GM18519 (cell line): ENCODE measurements at regions not wholly inside any gene's neighbourhood (a gene's known extent, or its start where the extent isn't known, plus 50 kb on each side); places are given as distances from the start of the nearest gene placed in this dataset.
"Not testable (repeated sequence)": the region's sequence is repeated elsewhere in the genome, so short reads cannot be mapped to it uniquely, and the experiment has no call there.

ENCODE experiments used
- ATAC-seq: cut with Tn5 transposase; IDR thresholded peaks from one replicate; pipeline ENCODE4 v1.9.1; 2021; ENCODE audit warnings: mild to moderate bottlenecking, moderate library complexity; ENCODE audit not compliant: unreplicated experiment, low FRiP score

- ATAC-seq, result no peak
These were observed 133.3 kb upstream of the DMRT1 start for GRCh38 chr9:708182-708550.

GRCh38 chr9:708551-709432, 132.7 kb upstream of the DMRT1 start:
- ATAC-seq, result no peak

- no peak for ATAC-seq
These were observed 130.3 kb upstream of the DMRT1 start for GRCh38 chr9:710951-711745.

- ATAC-seq, result no peak
These were observed 129.5 kb upstream of the DMRT1 start for GRCh38 chr9:711761-712553.

- no peak for ATAC-seq
These were observed 128.9 kb upstream of the DMRT1 start for GRCh38 chr9:712643-713042.

GRCh38 chr9:713091-713490, 128.4 kb upstream of the DMRT1 start:
- no peak for ATAC-seq

GRCh38 chr9:714675-715074, 126.8 kb upstream of the DMRT1 start:
- no peak for ATAC-seq

GRCh38 chr9:715300-715699, 126.2 kb upstream of the DMRT1 start:
- no peak for ATAC-seq

GRCh38 chr9:715743-716400, 125.6 kb upstream of the DMRT1 start:
- ATAC-seq, result no peak

- no peak for ATAC-seq
These were observed 123.8 kb upstream of the DMRT1 start for GRCh38 chr9:717722-718121.

GRCh38 chr9:720239-720881, 121.1 kb upstream of the DMRT1 start:
- no peak for ATAC-seq

- no peak for ATAC-seq
These were observed 119.0 kb upstream of the DMRT1 start for GRCh38 chr9:722388-722980.

GRCh38 chr9:724461-724860, 117.0 kb upstream of the DMRT1 start:
- not testable (repeated sequence) for ATAC-seq

GRCh38 chr9:726005-726404, 115.5 kb upstream of the DMRT1 start:
- ATAC-seq, result no peak

GRCh38 chr9:727767-728166, 113.7 kb upstream of the DMRT1 start:
- ATAC-seq, result no peak

- ATAC-seq, result no peak
These were observed 113.0 kb upstream of the DMRT1 start for GRCh38 chr9:728535-728934.

GRCh38 chr9:731474-731873, 110.0 kb upstream of the DMRT1 start:
- ATAC-seq, result no peak

- no peak for ATAC-seq
These were observed 106.5 kb upstream of the DMRT1 start for GRCh38 chr9:734831-735511.
